ENCODE measurements at regions not wholly inside any gene's neighbourhood (a gene's known extent, or its start where the extent isn't known, plus 50 kb on each side); places are given as distances from the start of the nearest gene placed in this dataset.

GRCh38 chr2:236935631-236936445, 149.9 kb upstream of the COPS8 start:
- no peaks in the 10 kb centered on the region for H3K9me2 ChIP-seq (replicated peaks; ENCODE audit: insufficient read depth)
- no peak for TF ChIP-seq CTCF (IDR thresholded peaks at IDR 0.05; ENCODE audit: poor library complexity)
- TF ChIP-seq EZH2 (IDR thresholded peaks at IDR 0.05; ENCODE audit: borderline replicate concordance) = no peak
- TF ChIP-seq EZH2phosphoT487 (IDR thresholded peaks at IDR 0.05; ENCODE audit: low read depth, severe bottlenecking, unreplicated experiment) = no peak
- peaks cover 14% of the 10 kb centered on the region for H3K4me1 ChIP-seq (ENCODE audit: insufficient read depth)
- H3K36me3 ChIP-seq (replicated peaks; ENCODE audit: insufficient read depth, low read depth) = no peaks in the 10 kb centered on the region
- H3K27ac ChIP-seq = no peak overlapping the region
- no peak for DNase-seq (ENCODE audit: low spot score)
- H3K4me2 ChIP-seq = no peak overlapping the region
- H2AFZ ChIP-seq = no peak overlapping the region
- H4K20me1 ChIP-seq (ENCODE audit: insufficient read depth, poor library complexity, severe bottlenecking) = no peaks in the 10 kb centered on the region
- H3K27me3 ChIP-seq = no peaks in the 10 kb centered on the region
- H3K4me3 ChIP-seq = no peak overlapping the region
- H3K79me2 ChIP-seq = no peaks in the 10 kb centered on the region
- 93% methylated on average over 10 of the region's 10 CpGs for WGBS (ENCODE audit: low lambda C conversion rate, missing lambda C conversion rate)
- no peaks in the 10 kb centered on the region for H3K9me3 ChIP-seq (ENCODE audit: low read depth)

- DNase-seq (ENCODE audit: low spot score) = no peak
- Histone ChIP-seq H3K9me2 (replicated peaks; ENCODE audit: insufficient read depth) (no peaks in the 10 kb centered on the region), H3K27me3 (no peaks in the 10 kb centered on the region), H3K9me3 (ENCODE audit: low read depth) (no peaks in the 10 kb centered on the region), H3K36me3 (replicated peaks; ENCODE audit: insufficient read depth, low read depth) (no peaks in the 10 kb centered on the region), H2AFZ (no peak overlapping the region), H4K20me1 (ENCODE audit: insufficient read depth, poor library complexity, severe bottlenecking) (no peaks in the 10 kb centered on the region), H3K4me1 (ENCODE audit: insufficient read depth) (peaks cover 16% of the 10 kb centered on the region), H3K79me2 (no peaks in the 10 kb centered on the region), H3K27ac (no peak overlapping the region), H3K4me2 (no peak overlapping the region), H3K4me3 (no peak overlapping the region)
- TF ChIP-seq CTCF (IDR thresholded peaks at IDR 0.05; ENCODE audit: poor library complexity) = no peak
- TF ChIP-seq EZH2phosphoT487 (IDR thresholded peaks at IDR 0.05; ENCODE audit: low read depth, severe bottlenecking, unreplicated experiment) = no peak
- TF ChIP-seq EZH2 (IDR thresholded peaks at IDR 0.05; ENCODE audit: borderline replicate concordance) = no peak
- WGBS (ENCODE audit: low lambda C conversion rate, missing lambda C conversion rate) = 85% methylated on average over 7 of the region's 7 CpGs
Observed at GRCh38 chr2:236936446-236936940, 149.2 kb upstream of the COPS8 start.

GRCh38 chr2:236938126-236938525, 147.6 kb upstream of the COPS8 start:
- Histone ChIP-seq H3K79me2 (no peaks in the 10 kb centered on the region), H3K4me1 (ENCODE audit: insufficient read depth) (peaks cover 16% of the 10 kb centered on the region), H3K36me3 (replicated peaks; ENCODE audit: insufficient read depth, low read depth) (no peaks in the 10 kb centered on the region), H3K27me3 (no peaks in the 10 kb centered on the region), H3K9me2 (replicated peaks; ENCODE audit: insufficient read depth) (no peaks in the 10 kb centered on the region), H3K4me3 (no peak overlapping the region), H2AFZ (no peak overlapping the region), H3K4me2 (no peak overlapping the region), H3K27ac (no peak overlapping the region), H3K9me3 (ENCODE audit: low read depth) (no peaks in the 10 kb centered on the region), H4K20me1 (ENCODE audit: insufficient read depth, poor library complexity, severe bottlenecking) (no peaks in the 10 kb centered on the region)
- no peak for TF ChIP-seq CTCF (IDR thresholded peaks at IDR 0.05; ENCODE audit: poor library complexity)
- no peak for DNase-seq (ENCODE audit: low spot score)
- WGBS (ENCODE audit: low lambda C conversion rate, missing lambda C conversion rate) = 87% methylated on average over 3 of the region's 3 CpGs
